Activated CD8-positive, alpha-beta T cell treated with anti-CD3 and anti-CD28 coated beads, Interleukin-2, amount 10 ng/mL, durations not matched to agents 7 days and 5 days (primary cell): ENCODE measurements at regions not wholly inside any gene's neighbourhood (a gene's known extent, or its start where the extent isn't known, plus 50 kb on each side); places are given as distances from the start of the nearest gene placed in this dataset.

Experiments used
- ATAC-seq: fragments of 150-1000 bp; cut with Tn5 transposase; one replicate; pipeline ENCODE4 v1.10.0; 2021; ENCODE audit warnings: moderate library complexity
- CTCF ChIA-PET: fragments of 350-600 bp; sonication (Branson Sonifier 250); formaldehyde crosslinking; loops from one replicate; lab custom pipeline; 2021; ENCODE audit warnings: antibody characterized with exemption; lab: Charles Lee
- POLR2A ChIA-PET: fragments of 350-600 bp; sonication (Branson Sonifier 250); formaldehyde crosslinking; loops from one replicate; lab custom pipeline; 2021; ENCODE audit warnings: antibody characterized with exemption; lab: Charles Lee
- DNase-seq: peaks from one replicate; pipeline ENCODE4 v3.0.0-alpha.2; 2020
- H3K27ac Mint-ChIP-seq: one replicate; pipeline ENCODE4 v1.8.0; 2021; ENCODE audit warnings: mild to moderate bottlenecking, mixed read lengths
- H3K27me3 Mint-ChIP-seq: one replicate; pipeline ENCODE4 v1.8.0; 2021; ENCODE audit warnings: low read depth, mixed read lengths
- H3K36me3 Mint-ChIP-seq: one replicate; pipeline ENCODE4 v1.8.0; 2021; ENCODE audit warnings: low read depth, mixed read lengths
- H3K4me1 Mint-ChIP-seq: one replicate; pipeline ENCODE4 v1.8.0; 2021; ENCODE audit warnings: low read depth, mixed read lengths
- H3K4me3 Mint-ChIP-seq: one replicate; pipeline ENCODE4 v1.8.0; 2021; ENCODE audit warnings: mild to moderate bottlenecking, mixed read lengths
- H3K9me3 Mint-ChIP-seq: one replicate; pipeline ENCODE4 v1.8.0; 2022; ENCODE audit warnings: mixed read lengths; ENCODE audit not compliant: insufficient read depth

- DNase-seq (no peak), ATAC-seq (no peak)
- Mint-ChIP-seq H3K27me3 (no peaks in the 10 kb centered on the region), H3K27ac (no peak overlapping the region), H3K36me3 (no peaks in the 10 kb centered on the region), H3K9me3 (no peaks in the 10 kb centered on the region), H3K4me3 (no peak overlapping the region), H3K4me1 (no peaks in the 10 kb centered on the region)
- CTCF ChIA-PET: no interaction called here
- POLR2A ChIA-PET: no interaction called here
These were observed 56.4 kb upstream of the VRK2 start for GRCh38 chr2:57990118-57990725.
